Stimulated activated effector memory CD8-positive, alpha-beta T cell treated with anti-CD3 and anti-CD28 coated beads, Interleukin-12 subunit alpha, Interleukin-12 subunit beta, amount 100 ng/mL, for 72 hours (primary cell): ENCODE measurements at regions not wholly inside any gene's neighbourhood (a gene's known extent, or its start where the extent isn't known, plus 50 kb on each side); places are given as distances from the start of the nearest gene placed in this dataset.
"Not testable (repeated sequence)": the region's sequence is repeated elsewhere in the genome, so short reads cannot be mapped to it uniquely, and the experiment has no call there.

ENCODE experiments used
- ATAC-seq: fragments of 150-1000 bp; cut with Tn5 transposase; 2 replicates; pipeline ENCODE4 v1.10.0; 2021
- DNase-seq, 2 donors: peaks; one replicate each; pipeline ENCODE4 v3.0.0; 2021 to 2022; ENCODE audit warnings: low spot score in 2 of 2
- H3K27ac Mint-ChIP-seq: one replicate; pipeline ENCODE4 v1.8.0; 2022; ENCODE audit warnings: mild to moderate bottlenecking, mixed read lengths
- H3K36me3 Mint-ChIP-seq: one replicate; pipeline ENCODE4 v1.8.0; 2022; ENCODE audit warnings: mild to moderate bottlenecking, mixed read lengths
- H3K4me1 Mint-ChIP-seq: one replicate; pipeline ENCODE4 v1.8.0; 2022; ENCODE audit warnings: mixed read lengths
- H3K4me3 Mint-ChIP-seq: one replicate; pipeline ENCODE4 v1.8.0; 2022; ENCODE audit warnings: mild to moderate bottlenecking, mixed read lengths
- H3K9me3 Mint-ChIP-seq: one replicate; pipeline ENCODE4 v1.8.0; 2022; ENCODE audit warnings: mixed read lengths

GRCh38 chr16:6709736-6710135, 622.9 kb upstream of the RBFOX1 start:
- H3K27ac Mint-ChIP-seq: no peak overlapping the region
- no peaks in the 10 kb centered on the region for H3K4me1 Mint-ChIP-seq
- DNase-seq: no peak
- no peak for ATAC-seq
- no peak overlapping the region for H3K4me3 Mint-ChIP-seq
- peaks cover 25% of the 10 kb centered on the region for H3K9me3 Mint-ChIP-seq
- no peaks in the 10 kb centered on the region for H3K36me3 Mint-ChIP-seq

DNA sequence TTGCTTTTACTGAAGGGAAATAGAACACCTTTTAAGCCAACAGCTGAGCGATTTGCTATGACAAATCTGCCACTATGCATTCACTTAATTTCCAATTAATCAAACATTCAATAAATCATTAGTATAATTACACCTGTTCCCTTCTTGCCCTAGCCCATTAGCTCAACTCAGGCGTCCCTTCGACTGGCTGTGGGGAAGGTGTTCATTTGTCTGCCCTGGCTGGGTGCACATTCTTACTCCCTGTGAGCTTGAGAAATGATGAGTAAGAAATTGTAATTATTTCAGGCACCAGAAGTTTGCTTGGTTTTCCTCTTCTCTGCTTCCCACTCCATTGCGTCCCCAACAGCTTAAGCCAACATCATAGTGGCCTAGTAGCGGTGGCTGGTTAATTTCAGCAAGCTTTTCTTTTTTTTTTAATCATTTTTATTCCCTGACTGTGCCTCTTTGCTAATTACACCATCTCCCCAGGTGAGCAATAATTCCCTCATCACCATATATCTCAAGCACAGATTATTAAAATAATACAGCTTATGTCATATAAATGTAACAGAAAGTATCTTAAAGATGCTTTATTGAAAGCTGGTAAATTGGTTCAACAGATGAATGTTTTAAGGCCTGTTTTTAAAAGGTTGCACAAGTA, 623.9 kb upstream of the RBFOX1 start:
- no peaks in the 10 kb centered on the region for H3K4me1 Mint-ChIP-seq
- no peak overlapping the region for H3K27ac Mint-ChIP-seq
- no peak overlapping the region for H3K4me3 Mint-ChIP-seq
- H3K9me3 Mint-ChIP-seq: peaks cover 30% of the 10 kb centered on the region
- DNase-seq: no peak
- H3K36me3 Mint-ChIP-seq: no peaks in the 10 kb centered on the region
- ATAC-seq: no peak

GRCh38 chr16:6704306-6704930, 628.2 kb upstream of the RBFOX1 start:
- no peak for DNase-seq
- peaks cover 14% of the 10 kb centered on the region for H3K9me3 Mint-ChIP-seq
- H3K27ac Mint-ChIP-seq: no peak overlapping the region
- no peaks in the 10 kb centered on the region for H3K36me3 Mint-ChIP-seq
- no peak overlapping the region for H3K4me3 Mint-ChIP-seq
- H3K4me1 Mint-ChIP-seq: no peaks in the 10 kb centered on the region
- ATAC-seq: no peak

DNA sequence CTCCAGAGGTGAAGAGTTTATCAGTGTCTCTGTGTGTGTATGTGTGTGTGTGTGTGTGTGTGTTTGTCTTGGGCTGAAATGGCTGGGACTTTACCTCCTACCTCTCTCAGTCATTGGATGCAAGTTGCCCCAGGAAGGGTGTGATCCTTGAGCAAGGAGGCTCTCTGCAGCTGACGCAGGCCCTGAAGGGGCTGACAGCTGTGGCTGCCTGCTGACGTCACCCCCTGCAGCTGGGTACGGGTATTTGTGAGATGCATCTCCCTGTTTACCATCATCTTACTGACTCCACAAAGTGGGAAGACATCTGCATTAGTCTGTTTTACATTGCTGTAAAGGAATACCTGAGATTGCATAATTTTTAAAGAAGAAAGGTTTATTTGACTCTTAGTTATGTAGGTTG, 631.5 kb upstream of the RBFOX1 start:
- H3K27ac Mint-ChIP-seq: no peak overlapping the region
- H3K36me3 Mint-ChIP-seq: no peaks in the 10 kb centered on the region
- DNase-seq (no peak), ATAC-seq (no peak)
- no peak overlapping the region for H3K4me3 Mint-ChIP-seq
- H3K9me3 Mint-ChIP-seq: peaks cover 10% of the 10 kb centered on the region
- no peaks in the 10 kb centered on the region for H3K4me1 Mint-ChIP-seq

- Mint-ChIP-seq H3K36me3 (no peaks in the 10 kb centered on the region), H3K27ac (no peak overlapping the region), H3K4me3 (no peak overlapping the region), H3K4me1 (no peaks in the 10 kb centered on the region), H3K9me3 (peaks cover 4% of the 10 kb centered on the region)
- no peak for ATAC-seq
- DNase-seq: no peak
These were observed 634.1 kb upstream of the RBFOX1 start for GRCh38 chr16:6698548-6698947.

- Mint-ChIP-seq H3K4me1 (no peaks in the 10 kb centered on the region), H3K9me3 (peaks cover 4% of the 10 kb centered on the region), H3K36me3 (no peaks in the 10 kb centered on the region), H3K27ac (no peak overlapping the region), H3K4me3 (no peak overlapping the region)
- no peak for ATAC-seq
- DNase-seq: no peak
These were observed 637.0 kb upstream of the RBFOX1 start for GRCh38 chr16:6695666-6696065.

DNA sequence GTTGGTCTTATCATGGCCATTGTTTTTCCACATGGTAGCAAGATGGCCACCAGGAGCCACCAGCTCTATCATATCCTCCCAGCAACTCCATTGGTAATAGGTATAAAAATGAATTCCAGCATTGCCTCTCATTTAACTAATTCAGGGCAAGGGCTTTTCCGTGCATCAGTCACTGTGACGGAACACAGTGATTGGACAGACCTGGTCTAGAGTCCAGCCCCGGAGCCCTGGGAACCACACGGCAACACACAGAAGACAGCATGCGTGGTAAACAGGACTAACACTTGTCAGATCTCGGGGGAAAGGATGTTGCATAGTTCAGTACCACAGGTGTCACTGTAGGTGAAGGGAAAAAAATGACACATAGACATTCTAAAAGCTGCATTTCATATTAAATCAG, 638.0 kb upstream of the RBFOX1 start:
- peaks cover 6% of the 10 kb centered on the region for H3K9me3 Mint-ChIP-seq
- no peak for DNase-seq
- no peak overlapping the region for H3K27ac Mint-ChIP-seq
- H3K4me1 Mint-ChIP-seq: no peaks in the 10 kb centered on the region
- no peaks in the 10 kb centered on the region for H3K36me3 Mint-ChIP-seq
- ATAC-seq: no peak
- no peak overlapping the region for H3K4me3 Mint-ChIP-seq

- not testable (repeated sequence) for DNase-seq, ATAC-seq, H3K27ac Mint-ChIP-seq, H3K36me3 Mint-ChIP-seq, H3K4me3 Mint-ChIP-seq, H3K4me1 Mint-ChIP-seq, H3K9me3 Mint-ChIP-seq
These were observed 639.2 kb upstream of the RBFOX1 start for GRCh38 chr16:6693418-6693817.

DNA sequence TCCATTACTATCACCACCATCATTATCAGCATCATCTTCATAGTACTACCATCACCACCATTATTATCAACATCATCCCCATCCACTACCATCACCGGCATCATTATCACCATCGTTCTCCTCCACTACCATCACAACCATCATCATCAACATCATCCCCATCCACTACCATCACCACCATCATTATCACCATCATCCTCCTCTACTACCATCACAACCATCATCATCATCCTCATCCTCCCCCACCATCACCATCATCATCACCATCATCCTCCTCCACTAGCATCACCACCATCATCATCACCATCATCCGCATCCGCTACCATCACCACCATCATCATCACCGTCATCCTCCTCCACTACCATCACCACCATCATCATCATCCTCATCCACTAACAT, 639.8 kb upstream of the RBFOX1 start:
- no peak overlapping the region for H3K27ac Mint-ChIP-seq
- H3K4me1 Mint-ChIP-seq: no peaks in the 10 kb centered on the region
- DNase-seq: no peak
- peaks cover 6% of the 10 kb centered on the region for H3K9me3 Mint-ChIP-seq
- no peak overlapping the region for H3K4me3 Mint-ChIP-seq
- H3K36me3 Mint-ChIP-seq: no peaks in the 10 kb centered on the region
- ATAC-seq: no peak

- no peaks in the 10 kb centered on the region for H3K36me3 Mint-ChIP-seq
- no peaks in the 10 kb centered on the region for H3K4me1 Mint-ChIP-seq
- DNase-seq: no peak
- no peak overlapping the region for H3K4me3 Mint-ChIP-seq
- H3K27ac Mint-ChIP-seq: no peak overlapping the region
- no peak for ATAC-seq
- peaks cover 17% of the 10 kb centered on the region for H3K9me3 Mint-ChIP-seq
These were observed 641.9 kb upstream of the RBFOX1 start for GRCh38 chr16:6690741-6691140.

- Mint-ChIP-seq H3K27ac (no peak overlapping the region), H3K4me3 (no peak overlapping the region), H3K36me3 (no peaks in the 10 kb centered on the region), H3K4me1 (no peaks in the 10 kb centered on the region), H3K9me3 (peaks cover 17% of the 10 kb centered on the region)
- DNase-seq: no peak
- no peak for ATAC-seq
These were observed 643.0 kb upstream of the RBFOX1 start for GRCh38 chr16:6689643-6690042.

- H3K4me1 Mint-ChIP-seq: no peaks in the 10 kb centered on the region
- no peak overlapping the region for H3K4me3 Mint-ChIP-seq
- no peak for DNase-seq
- H3K36me3 Mint-ChIP-seq: no peaks in the 10 kb centered on the region
- H3K27ac Mint-ChIP-seq: no peak overlapping the region
- H3K9me3 Mint-ChIP-seq: peaks cover 17% of the 10 kb centered on the region
- no peak for ATAC-seq
These were observed 645.1 kb upstream of the RBFOX1 start for GRCh38 chr16:6687593-6687992.

GRCh38 chr16:6684076-6684673, 648.5 kb upstream of the RBFOX1 start:
- Mint-ChIP-seq H3K4me3 (no peak overlapping the region), H3K9me3 (peaks cover 15% of the 10 kb centered on the region), H3K27ac (no peak overlapping the region), H3K4me1 (no peaks in the 10 kb centered on the region), H3K36me3 (no peaks in the 10 kb centered on the region)
- DNase-seq: no peak
- no peak for ATAC-seq

DNA sequence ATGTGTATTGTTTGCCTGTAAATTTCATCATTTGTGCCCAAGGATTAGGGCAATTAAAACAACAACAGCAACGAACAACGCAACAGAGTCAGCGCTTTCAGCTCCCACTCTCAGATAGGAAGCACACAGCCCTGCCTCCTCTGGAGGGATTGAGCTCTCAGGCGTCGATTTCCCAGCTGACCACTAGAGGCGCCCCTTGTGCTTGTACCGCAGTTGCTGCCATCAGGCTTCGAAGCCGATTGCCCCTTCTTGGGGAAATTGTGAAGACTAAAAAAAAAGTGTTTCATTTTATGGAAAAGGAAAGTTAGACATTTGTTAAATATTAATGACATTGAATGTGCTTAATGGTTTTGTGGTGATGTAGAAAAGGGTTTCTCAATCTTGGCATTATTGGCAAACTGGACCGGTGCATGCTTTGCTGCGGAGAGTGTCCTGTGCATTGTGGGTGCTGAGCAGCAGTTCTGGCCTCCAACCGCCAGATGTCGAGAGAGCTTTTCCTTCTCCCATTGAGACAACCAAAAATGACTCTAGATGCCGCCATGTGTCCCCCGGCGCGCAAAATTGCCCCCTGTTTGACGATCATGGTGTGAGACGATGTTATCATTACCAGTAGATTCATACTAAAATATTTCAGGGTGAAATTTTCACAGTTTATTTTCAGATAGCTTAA, 650.4 kb upstream of the RBFOX1 start:
- no peaks in the 10 kb centered on the region for H3K36me3 Mint-ChIP-seq
- no peak for DNase-seq
- no peaks in the 10 kb centered on the region for H3K4me1 Mint-ChIP-seq

DNA sequence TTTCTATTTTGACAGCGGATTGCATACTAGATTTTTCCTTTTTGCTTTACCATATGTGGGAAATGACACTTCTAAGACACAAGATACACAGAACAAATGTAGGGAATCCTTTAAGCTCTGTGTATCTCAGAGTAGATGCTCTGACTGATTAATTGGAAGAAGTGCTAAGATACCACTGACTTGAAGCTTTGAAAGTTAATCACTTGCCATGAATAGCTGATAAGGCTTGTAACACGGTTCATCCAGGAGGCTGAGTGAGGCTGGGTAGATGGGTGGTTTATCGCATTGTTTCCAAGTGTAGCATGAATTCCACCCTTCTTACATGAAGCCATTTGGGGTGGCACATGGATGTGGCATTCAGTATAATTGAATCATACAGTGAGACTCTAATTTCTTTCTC, 654.1 kb upstream of the RBFOX1 start:
- ATAC-seq (no peak), DNase-seq (no peak)
- Mint-ChIP-seq H3K4me1 (no peaks in the 10 kb centered on the region), H3K4me3 (no peak overlapping the region), H3K9me3 (peaks cover 7% of the 10 kb centered on the region), H3K27ac (no peak overlapping the region), H3K36me3 (no peaks in the 10 kb centered on the region)

More for the DNA sequence above, 650.4 kb upstream of the RBFOX1 start:
- H3K9me3 Mint-ChIP-seq: peaks cover 6% of the 10 kb centered on the region
- no peak for ATAC-seq
- H3K4me3 Mint-ChIP-seq: no peak overlapping the region
- H3K27ac Mint-ChIP-seq: no peak overlapping the region

GRCh38 chr16:6674071-6674470, 658.6 kb upstream of the RBFOX1 start:
- Mint-ChIP-seq H3K27ac (no peak overlapping the region), H3K4me3 (no peak overlapping the region), H3K36me3 (no peaks in the 10 kb centered on the region), H3K9me3 (peaks cover 11% of the 10 kb centered on the region), H3K4me1 (no peaks in the 10 kb centered on the region)
- DNase-seq (no peak), ATAC-seq (no peak)
